Gastroesophageal sphincter (tissue), 3 donors: ENCODE measurements at regions not wholly inside any gene's neighbourhood (a gene's known extent, or its start where the extent isn't known, plus 50 kb on each side); places are given as distances from the start of the nearest gene placed in this dataset.

Experiments
- EP300 ChIP-seq: sonication (generic); formaldehyde crosslinking; IDR thresholded peaks from one replicate; pipeline ENCODE4 v1.6.1; 2017; ENCODE audit warnings: antibody characterized with exemption, mild to moderate bottlenecking
- POLR2A ChIP-seq, 2 donors: fragments of 450-650 bp; IDR thresholded peaks; one replicate each; pipeline ENCODE4 v1.6.1; 2017; ENCODE audit warnings: antibody characterized with exemption in 2 of 2, mild to moderate bottlenecking in 2 of 2, moderate library complexity in 1 of 2
- POLR2AphosphoS5 ChIP-seq: sonication (generic); formaldehyde crosslinking; IDR thresholded peaks from one replicate; pipeline ENCODE4 v1.6.1; 2017; ENCODE audit warnings: antibody characterized with exemption
- TF ChIP-seq, protein P1 (sequence below), 4 experiments: fragments of 200-600 bp in 2 of 4; fragments of 450-650 bp in 2 of 4; sonication (generic) in 1 of 4; IDR thresholded peaks; one replicate each; pipeline ENCODE4 v1.5.1; 2017 to 2019; ENCODE audit warnings: antibody characterized with exemption in 4 of 4, mild to moderate bottlenecking in 2 of 4, moderate library complexity in 2 of 4

DNA sequence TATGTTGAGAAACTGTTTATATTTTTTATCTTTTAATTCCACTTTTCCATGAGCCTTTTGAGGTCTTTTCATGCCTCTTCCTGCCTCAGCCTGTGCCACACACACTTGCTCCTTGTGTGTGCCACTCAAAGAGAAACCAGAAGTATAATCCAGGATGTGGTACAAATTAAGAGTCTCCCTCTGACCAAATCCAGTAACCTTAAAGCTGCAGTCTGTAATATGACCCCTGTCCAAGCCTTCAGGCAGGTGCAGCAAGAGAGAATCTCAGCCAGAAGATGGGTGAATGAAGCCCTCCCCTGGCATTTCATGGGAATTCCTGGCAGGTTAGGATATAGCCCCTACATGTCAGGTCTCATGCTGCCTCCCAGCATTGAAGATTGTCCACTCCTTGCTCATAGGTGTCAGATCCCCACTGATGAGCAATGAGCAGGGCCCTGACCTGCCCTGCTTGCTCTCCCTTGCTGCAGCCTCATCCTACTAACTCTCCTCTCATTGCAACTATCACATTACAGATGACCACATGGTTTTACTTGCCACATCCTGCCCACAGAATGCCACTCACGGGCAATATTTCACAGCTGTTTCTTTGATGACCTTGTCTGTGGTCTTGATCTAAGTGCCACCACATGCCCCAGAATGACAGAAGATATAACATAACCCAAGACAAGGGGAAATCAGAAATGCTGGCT is 169.3 kb downstream of the SEC16B start:
- TF ChIP-seq, protein P1, sequence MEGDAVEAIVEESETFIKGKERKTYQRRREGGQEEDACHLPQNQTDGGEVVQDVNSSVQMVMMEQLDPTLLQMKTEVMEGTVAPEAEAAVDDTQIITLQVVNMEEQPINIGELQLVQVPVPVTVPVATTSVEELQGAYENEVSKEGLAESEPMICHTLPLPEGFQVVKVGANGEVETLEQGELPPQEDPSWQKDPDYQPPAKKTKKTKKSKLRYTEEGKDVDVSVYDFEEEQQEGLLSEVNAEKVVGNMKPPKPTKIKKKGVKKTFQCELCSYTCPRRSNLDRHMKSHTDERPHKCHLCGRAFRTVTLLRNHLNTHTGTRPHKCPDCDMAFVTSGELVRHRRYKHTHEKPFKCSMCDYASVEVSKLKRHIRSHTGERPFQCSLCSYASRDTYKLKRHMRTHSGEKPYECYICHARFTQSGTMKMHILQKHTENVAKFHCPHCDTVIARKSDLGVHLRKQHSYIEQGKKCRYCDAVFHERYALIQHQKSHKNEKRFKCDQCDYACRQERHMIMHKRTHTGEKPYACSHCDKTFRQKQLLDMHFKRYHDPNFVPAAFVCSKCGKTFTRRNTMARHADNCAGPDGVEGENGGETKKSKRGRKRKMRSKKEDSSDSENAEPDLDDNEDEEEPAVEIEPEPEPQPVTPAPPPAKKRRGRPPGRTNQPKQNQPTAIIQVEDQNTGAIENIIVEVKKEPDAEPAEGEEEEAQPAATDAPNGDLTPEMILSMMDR (IDR thresholded peaks at IDR 0.05): no peak
- TF ChIP-seq POLR2A (IDR thresholded peaks at IDR 0.05) (no peak), EP300 (no peak), POLR2AphosphoS5 (no peak)
